HepG2 (cell line): ENCODE measurements at regions not wholly inside any gene's neighbourhood (a gene's known extent, or its start where the extent isn't known, plus 50 kb on each side); places are given as distances from the start of the nearest gene placed in this dataset.
"Not testable (repeated sequence)": the region's sequence is repeated elsewhere in the genome, so short reads cannot be mapped to it uniquely, and the experiment has no call there.

Source experiments
- ATAC-seq: fragments of 200-7000 bp; cut with Tn5 transposase; 3 replicates; pipeline ENCODE4 v1.9.1; 2020; ENCODE audit warnings: mild to moderate bottlenecking, moderate library complexity
- BruUV-seq: library from RNA; stranded (reverse); fragments of 400-500 nt; replicated peaks from 2 replicates; lab custom pipeline; 2021; lab: Mats Ljungman, UMichigan
- CTCF ChIA-PET: fragments of 300-600 bp; formaldehyde crosslinking; extraction: SDS; loops from one replicate; lab custom pipeline; 2021; ENCODE audit warnings: low total read pairs, inconsistent platforms, low intra/inter-chr PET ratio; lab: Yijun Ruan, JAX
- POLR2A ChIA-PET: fragments of 350-600 bp; sonication (Branson Sonifier 250); formaldehyde crosslinking; loops from one replicate; lab custom pipeline; 2020; ENCODE audit warnings: antibody characterized with exemption, inconsistent platforms; lab: Yijun Ruan, JAX
- DNase-seq: peaks from one replicate; pipeline ENCODE4 v3.0.0-alpha.2; 2015; ENCODE audit warnings: low spot score
- FAIRE-seq: peaks from 3 replicates; lab custom pipeline; 2011; peaks lifted over from hg19 to GRCh38; lab: Jason Lieb, UNC
- H2AFZ ChIP-seq: one replicate; pipeline ENCODE4 v1.6.1; 2011; ENCODE audit warnings: low read length, inconsistent platforms
- H3K27ac ChIP-seq: fragments of 300-600 bp; 3 replicates; pipeline ENCODE4 v1.8.0; 2011; ENCODE audit warnings: mixed run types, mild to moderate bottlenecking, mixed read lengths, low read length, inconsistent platforms; ENCODE audit not compliant: insufficient read depth; ENCODE audit errors: extremely low read length
- H3K27me3 ChIP-seq, 2 experiments: fragments of 200-600 bp in 1 of 2; 2 replicates in 1 of 2; 3 replicates in 1 of 2; pipeline versions ENCODE4 v1.6.0 to v1.8.0; 2011; ENCODE audit warnings: low read length in 2 of 2, mild to moderate bottlenecking in 2 of 2, moderate library complexity in 2 of 2, inconsistent platforms in 1 of 2; ENCODE audit not compliant: insufficient read depth in 2 of 2, control insufficient read depth in 1 of 2
- H3K36me3 ChIP-seq, 2 experiments: fragments of 200-600 bp in 1 of 2; replicated peaks in 1 of 2; 2 replicates in 1 of 2; 3 replicates in 1 of 2; pipeline versions ENCODE4 v1.5.1 to v1.8.0; 2011; ENCODE audit warnings: low read length in 2 of 2, inconsistent platforms in 1 of 2; ENCODE audit not compliant: insufficient read depth in 2 of 2, control insufficient read depth in 1 of 2
- H3K4me1 ChIP-seq: 2 replicates; pipeline ENCODE4 v1.5.1; 2012; ENCODE audit warnings: low read length, inconsistent platforms; ENCODE audit not compliant: insufficient read depth
- H3K4me2 ChIP-seq: 2 replicates; pipeline ENCODE4 v1.6.0; 2011; ENCODE audit warnings: low read depth, low read length, inconsistent platforms
- H3K4me3 ChIP-seq, 3 experiments: fragments of 200-600 bp in 1 of 3; sonication (generic), shearing (Covaris generic) in 1 of 3; replicated peaks in 1 of 3; 2 replicates each; pipeline ENCODE4 v1.5.1; 2011 to 2016; ENCODE audit warnings: low read length in 3 of 3, inconsistent platforms in 2 of 3, low read depth in 2 of 3, mild to moderate bottlenecking in 2 of 3, control low read depth in 1 of 3, mixed read lengths in 1 of 3; ENCODE audit not compliant: insufficient read depth in 1 of 3
- H3K79me2 ChIP-seq: one replicate; pipeline ENCODE4 v1.6.1; 2011; ENCODE audit warnings: low read length, inconsistent platforms; ENCODE audit not compliant: insufficient read depth
- H3K9ac ChIP-seq: 2 replicates; pipeline ENCODE4 v1.6.0; 2011; ENCODE audit warnings: mild to moderate bottlenecking, low read depth, low read length, inconsistent platforms; ENCODE audit not compliant: insufficient read depth
- H3K9me3 ChIP-seq: 2 replicates; pipeline ENCODE4 v1.5.1; 2012; ENCODE audit warnings: mild to moderate bottlenecking, low read length
- H4K20me1 ChIP-seq: 2 replicates; pipeline ENCODE4 v1.6.0; 2011; ENCODE audit warnings: inconsistent platforms, mild to moderate bottlenecking, low read length, moderate library complexity; ENCODE audit not compliant: insufficient read depth
- ATAD3A ChIP-seq: sonication (generic); formaldehyde crosslinking; IDR thresholded peaks from 2 replicates; pipeline ENCODE4 v1.4.0; 2020; ENCODE audit warnings: missing genetic modification reagents
- ATF7 ChIP-seq, 2 experiments: fragments of 450-650 bp in 1 of 2; sonication (generic) in 1 of 2; formaldehyde crosslinking in 1 of 2; IDR thresholded peaks; 2 replicates each; pipeline versions ENCODE4 v1.4.0 to v1.6.1; 2016 to 2020; ENCODE audit warnings: antibody characterized with exemption in 1 of 2, mild to moderate bottlenecking in 1 of 2, missing genetic modification reagents in 1 of 2
- DMAP1 ChIP-seq: IDR thresholded peaks from 2 replicates; pipeline ENCODE4 v1.6.1; 2016
- ELF1 ChIP-seq: sonication (generic); formaldehyde crosslinking; IDR thresholded peaks from 2 replicates; pipeline ENCODE4 v1.4.0; 2020; ENCODE audit warnings: missing genetic modification reagents
- FOXK1 ChIP-seq: sonication (generic); formaldehyde crosslinking; IDR thresholded peaks from 2 replicates; pipeline ENCODE4 v1.4.0; 2020; ENCODE audit warnings: low read depth, missing genetic modification reagents, borderline replicate concordance
- PITX1 ChIP-seq: sonication (generic); formaldehyde crosslinking; IDR thresholded peaks from 2 replicates; pipeline ENCODE4 v1.5.1; 2020; ENCODE audit warnings: mild to moderate bottlenecking, missing genetic modification reagents
- ZEB1 ChIP-seq: IDR thresholded peaks from 2 replicates; pipeline ENCODE4 v1.6.1; 2012; ENCODE audit warnings: mild to moderate bottlenecking, low read depth, inconsistent platforms; ENCODE audit not compliant: insufficient replicate concordance
- ZNF83 ChIP-seq: sonication (generic); formaldehyde crosslinking; IDR thresholded peaks from 2 replicates; pipeline ENCODE4 v1.4.0; 2020; ENCODE audit warnings: missing genetic modification reagents, mild to moderate bottlenecking, borderline replicate concordance
- WGBS: methylation state at CpG from one replicate; pipeline ENCODE4 v1.1.6; 2017; ENCODE audit warnings: low lambda C conversion rate; 5-methylcytosine and 5-hydroxymethylcytosine counted together
- in situ Hi-C: cut with HindIII; loops from 2 replicates; pipeline ENCODE4 v1.10.0; 2017; ENCODE audit warnings: low pct_unique_long_range_greater_than_20kb; ENCODE audit not compliant: extremely low pct_ligation_motif_present
- intact Hi-C: fragments of 100-400 bp; cut with micrococcal nuclease; formaldehyde crosslinking; loops from one replicate; pipeline ENCODE4 v1.10.0; 2022; ENCODE audit not compliant: unreplicated experiment
- TF ChIP-seq, protein P1 (sequence below): sonication (generic); formaldehyde crosslinking; IDR thresholded peaks from 2 replicates; pipeline ENCODE4 v1.5.1; 2020; ENCODE audit warnings: missing genetic modification reagents, mild to moderate bottlenecking, borderline replicate concordance

- H3K79me2 ChIP-seq; H3K36me3 ChIP-seq; H3K4me3 ChIP-seq; ATAC-seq; DNase-seq; H3K27ac ChIP-seq; intact Hi-C loops; H3K4me2 ChIP-seq; CTCF ChIA-PET; H3K27me3 ChIP-seq; TF ChIP-seq ATF7 (CRISPR knock-in tag; IDR thresholded peaks at IDR 0.05): not testable (repeated sequence)
- TF ChIP-seq ATF7 (IDR thresholded peaks at IDR 0.05), result peak; percentile 54
- TF ChIP-seq, all 625 proteins: peak for 1; not testable (repeated sequence) for 624
- H3K4me1 ChIP-seq, H2AFZ ChIP-seq, POLR2A ChIA-PET, in situ Hi-C loops, H3K9me3 ChIP-seq, H3K9ac ChIP-seq, BruUV-seq, H4K20me1 ChIP-seq, FAIRE-seq: not testable (repeated sequence)
- 5% methylated on average over 1 of the region's 1 CpG for WGBS
Observed at GRCh38 chr3:59494969-59495368, 445.1 kb upstream of the CFAP20DC start.

DNA sequence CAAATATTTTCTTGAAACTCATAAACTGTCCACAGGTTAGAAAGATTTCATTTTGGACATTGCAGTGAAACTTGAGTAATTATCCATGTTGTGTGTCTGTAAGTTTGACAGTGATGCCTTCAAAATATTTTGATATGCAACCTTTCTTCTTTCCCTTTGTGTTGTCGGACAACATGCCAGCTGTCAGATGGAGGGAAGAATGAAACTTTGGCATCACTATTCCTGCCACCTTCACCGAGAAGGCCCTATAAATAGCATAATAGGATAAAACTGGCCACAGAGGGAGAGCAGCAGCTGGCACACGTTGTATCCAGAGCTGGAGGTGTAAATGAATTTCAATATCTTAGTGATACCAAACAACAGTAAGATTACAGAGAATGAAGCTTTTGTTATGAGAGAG lies 436.7 kb upstream of the CFAP20DC start:
- H3K4me3 ChIP-seq, result no peak overlapping the region
- BruUV-seq, result no TSS peak
- no peaks in the 10 kb centered on the region for H3K9me3 ChIP-seq
- FAIRE-seq, result no peak
- H3K27ac ChIP-seq, result no peak overlapping the region
- H3K4me2 ChIP-seq, result no peak overlapping the region
- H3K27me3 ChIP-seq, result no peaks in the 10 kb centered on the region; a peak in 1 of 5 replicates
- POLR2A ChIA-PET, result no interaction called here
- H3K9ac ChIP-seq, result no peak overlapping the region
- H2AFZ ChIP-seq, result no peak overlapping the region
- no peak for ATAC-seq
- DNase-seq, result no peak
- no peaks in the 10 kb centered on the region for H3K36me3 ChIP-seq
- no peaks in the 10 kb centered on the region for H3K79me2 ChIP-seq
- in situ Hi-C loops, result no loop called here
- CTCF ChIA-PET, result no interaction called here
- TF ChIP-seq ELF1, result no peak
- TF ChIP-seq, protein P1, sequence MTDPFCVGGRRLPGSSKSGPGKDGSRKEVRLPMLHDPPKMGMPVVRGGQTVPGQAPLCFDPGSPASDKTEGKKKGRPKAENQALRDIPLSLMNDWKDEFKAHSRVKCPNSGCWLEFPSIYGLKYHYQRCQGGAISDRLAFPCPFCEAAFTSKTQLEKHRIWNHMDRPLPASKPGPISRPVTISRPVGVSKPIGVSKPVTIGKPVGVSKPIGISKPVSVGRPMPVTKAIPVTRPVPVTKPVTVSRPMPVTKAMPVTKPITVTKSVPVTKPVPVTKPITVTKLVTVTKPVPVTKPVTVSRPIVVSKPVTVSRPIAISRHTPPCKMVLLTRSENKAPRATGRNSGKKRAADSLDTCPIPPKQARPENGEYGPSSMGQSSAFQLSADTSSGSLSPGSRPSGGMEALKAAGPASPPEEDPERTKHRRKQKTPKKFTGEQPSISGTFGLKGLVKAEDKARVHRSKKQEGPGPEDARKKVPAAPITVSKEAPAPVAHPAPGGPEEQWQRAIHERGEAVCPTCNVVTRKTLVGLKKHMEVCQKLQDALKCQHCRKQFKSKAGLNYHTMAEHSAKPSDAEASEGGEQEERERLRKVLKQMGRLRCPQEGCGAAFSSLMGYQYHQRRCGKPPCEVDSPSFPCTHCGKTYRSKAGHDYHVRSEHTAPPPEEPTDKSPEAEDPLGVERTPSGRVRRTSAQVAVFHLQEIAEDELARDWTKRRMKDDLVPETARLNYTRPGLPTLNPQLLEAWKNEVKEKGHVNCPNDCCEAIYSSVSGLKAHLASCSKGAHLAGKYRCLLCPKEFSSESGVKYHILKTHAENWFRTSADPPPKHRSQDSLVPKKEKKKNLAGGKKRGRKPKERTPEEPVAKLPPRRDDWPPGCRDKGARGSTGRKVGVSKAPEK (CRISPR knock-in tag), result no peak
- TF ChIP-seq DMAP1 (CRISPR knock-in tag), result no peak
- TF ChIP-seq FOXK1 (CRISPR knock-in tag), result no peak
- no peak for TF ChIP-seq ATAD3A
- no peak for TF ChIP-seq PITX1 (CRISPR knock-in tag)
- TF ChIP-seq ZNF83 (CRISPR knock-in tag), result no peak
- TF ChIP-seq ZEB1, result no peak
- WGBS, result 0% methylated on average over 3 of the region's 3 CpGs
- H4K20me1 ChIP-seq, result no peaks in the 10 kb centered on the region
- intact Hi-C loops, result no loop called here
- H3K4me1 ChIP-seq, result no peaks in the 10 kb centered on the region
